OCI-LY1 (cell line): ENCODE measurements at regions not wholly inside any gene's neighbourhood (a gene's known extent, or its start where the extent isn't known, plus 50 kb on each side); places are given as distances from the start of the nearest gene placed in this dataset.

ENCODE experiments used
- CTCF ChIP-seq: fragments of 200-600 bp; sonication (generic), shearing (Covaris generic); IDR thresholded peaks from 2 replicates; pipeline ENCODE4 v1.5.1; 2017; ENCODE audit warnings: mild to moderate bottlenecking, antibody characterized with exemption, low read length, moderate library complexity, mixed read lengths
- EZH2 ChIP-seq: fragments of 200-600 bp; sonication (generic), shearing (Covaris generic); IDR thresholded peaks from 2 replicates; pipeline ENCODE4 v1.8.0; 2017; ENCODE audit warnings: borderline replicate concordance, mixed run types, mild to moderate bottlenecking, antibody characterized with exemption, low read length, moderate library complexity, mixed read lengths

- TF ChIP-seq CTCF: no peak
- no peak for TF ChIP-seq EZH2
Measured at GRCh38 chr18:51559198-51559901, 361.9 kb upstream of the MEX3C start.
